ENCODE measurements at regions not wholly inside any gene's neighbourhood (a gene's known extent, or its start where the extent isn't known, plus 50 kb on each side); places are given as distances from the start of the nearest gene placed in this dataset.

DNA sequence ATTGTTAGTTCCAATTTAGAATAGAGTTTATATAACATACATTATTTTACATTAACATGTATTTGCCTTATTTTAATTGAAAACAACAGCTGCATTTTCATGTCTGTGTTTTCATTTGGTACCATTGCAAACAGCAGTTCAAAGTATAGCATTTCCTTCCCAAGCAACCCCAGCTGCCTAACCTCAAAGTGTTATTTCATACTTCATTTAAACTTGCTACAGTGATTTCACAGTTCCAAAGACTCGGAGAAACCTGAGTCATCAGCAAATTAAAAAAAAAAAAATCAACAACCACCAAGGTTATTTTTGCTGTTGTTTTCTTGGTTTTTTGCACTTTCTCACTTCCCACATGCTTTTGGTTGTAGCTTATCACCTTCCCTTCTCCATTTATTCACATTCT is 236.5 kb upstream of the SPHKAP start:
- Histone ChIP-seq H3K4me3 (ENCODE audit: low read length) (no peak overlapping the region), H3K9me3 (ENCODE audit: control insufficient read depth in 1 of 2, insufficient read depth in 1 of 2, low read length in 2 of 2) (no peaks in the 10 kb centered on the region), H3K27ac (ENCODE audit: low read depth in 1 of 2, low read length in 2 of 2) (no peak overlapping the region), H3K27me3 (ENCODE audit: control insufficient read depth in 1 of 2, insufficient read depth in 2 of 2, low read length in 2 of 2) (no peaks in the 10 kb centered on the region), H3K4me1 (ENCODE audit: insufficient read depth, low read length) (no peaks in the 10 kb centered on the region), H3K36me3 (ENCODE audit: insufficient read depth, low read length) (no peaks in the 10 kb centered on the region)
- intact Hi-C loops (cut with DNase I, micrococcal nuclease), result no loop called here
- POLR2A ChIA-PET, result no interaction called here
- Mint-ChIP-seq H3K4me1 (ENCODE audit: low read depth) (no peaks in the 10 kb centered on the region), H3K9me3 (peaks cover 2% of the 10 kb centered on the region), H3K27ac (no peak overlapping the region), H3K36me3 (ENCODE audit: low read depth) (no peaks in the 10 kb centered on the region), H3K4me3 (no peak overlapping the region), H3K27me3 (no peaks in the 10 kb centered on the region)
- no peak for DNase-seq
- TF ChIP-seq, protein P1, sequence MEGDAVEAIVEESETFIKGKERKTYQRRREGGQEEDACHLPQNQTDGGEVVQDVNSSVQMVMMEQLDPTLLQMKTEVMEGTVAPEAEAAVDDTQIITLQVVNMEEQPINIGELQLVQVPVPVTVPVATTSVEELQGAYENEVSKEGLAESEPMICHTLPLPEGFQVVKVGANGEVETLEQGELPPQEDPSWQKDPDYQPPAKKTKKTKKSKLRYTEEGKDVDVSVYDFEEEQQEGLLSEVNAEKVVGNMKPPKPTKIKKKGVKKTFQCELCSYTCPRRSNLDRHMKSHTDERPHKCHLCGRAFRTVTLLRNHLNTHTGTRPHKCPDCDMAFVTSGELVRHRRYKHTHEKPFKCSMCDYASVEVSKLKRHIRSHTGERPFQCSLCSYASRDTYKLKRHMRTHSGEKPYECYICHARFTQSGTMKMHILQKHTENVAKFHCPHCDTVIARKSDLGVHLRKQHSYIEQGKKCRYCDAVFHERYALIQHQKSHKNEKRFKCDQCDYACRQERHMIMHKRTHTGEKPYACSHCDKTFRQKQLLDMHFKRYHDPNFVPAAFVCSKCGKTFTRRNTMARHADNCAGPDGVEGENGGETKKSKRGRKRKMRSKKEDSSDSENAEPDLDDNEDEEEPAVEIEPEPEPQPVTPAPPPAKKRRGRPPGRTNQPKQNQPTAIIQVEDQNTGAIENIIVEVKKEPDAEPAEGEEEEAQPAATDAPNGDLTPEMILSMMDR (IDR thresholded peaks at IDR 0.05), result no peak
- CTCF ChIA-PET, result no interaction called here
- no peak for ATAC-seq (ENCODE audit: poor library complexity)

DNA sequence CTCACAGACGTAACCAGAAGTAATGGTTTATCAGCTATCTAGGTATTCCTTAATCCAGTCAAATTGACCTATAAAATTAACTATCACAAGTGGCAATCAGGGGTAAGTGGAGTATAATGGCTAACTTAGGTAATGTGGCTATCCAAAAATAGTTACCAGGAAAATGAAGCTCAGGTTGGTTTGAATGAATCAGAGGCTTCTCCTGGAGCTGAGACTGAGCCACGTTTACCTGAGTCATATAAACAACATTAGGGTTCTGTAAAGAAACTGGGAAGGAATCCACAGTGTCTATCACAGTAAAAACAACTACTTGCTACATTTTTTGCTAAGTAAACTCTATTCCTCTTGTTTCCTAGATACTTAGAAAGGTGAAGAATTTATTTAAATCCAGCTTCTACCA is 236.0 kb upstream of the SPHKAP start:
- Histone ChIP-seq H3K27ac (ENCODE audit: low read depth in 1 of 2, low read length in 2 of 2) (no peak overlapping the region), H3K4me3 (ENCODE audit: low read length) (no peak overlapping the region), H3K36me3 (ENCODE audit: insufficient read depth, low read length) (no peaks in the 10 kb centered on the region), H3K27me3 (ENCODE audit: control insufficient read depth in 1 of 2, insufficient read depth in 2 of 2, low read length in 2 of 2) (no peaks in the 10 kb centered on the region), H3K9me3 (ENCODE audit: control insufficient read depth in 1 of 2, insufficient read depth in 1 of 2, low read length in 2 of 2) (no peaks in the 10 kb centered on the region), H3K4me1 (ENCODE audit: insufficient read depth, low read length) (no peaks in the 10 kb centered on the region)
- Mint-ChIP-seq H3K4me1 (ENCODE audit: low read depth) (no peaks in the 10 kb centered on the region), H3K9me3 (peaks cover 2% of the 10 kb centered on the region), H3K4me3 (no peak overlapping the region), H3K27me3 (no peaks in the 10 kb centered on the region), H3K36me3 (ENCODE audit: low read depth) (no peaks in the 10 kb centered on the region), H3K27ac (no peak overlapping the region)
- no peak for DNase-seq
- ChIA-PET CTCF (interaction anchor here (0.6 kb wide), 1 partner anchor 28 kb away, joined by 3 read pairs; no protein-coding TSS in a partner anchor), POLR2A (no interaction called here)
- no peak for ATAC-seq (ENCODE audit: poor library complexity)
- intact Hi-C loops (cut with DNase I, micrococcal nuclease), result no loop called here
- TF ChIP-seq, protein P1 (IDR thresholded peaks at IDR 0.05), result no peak

DNA sequence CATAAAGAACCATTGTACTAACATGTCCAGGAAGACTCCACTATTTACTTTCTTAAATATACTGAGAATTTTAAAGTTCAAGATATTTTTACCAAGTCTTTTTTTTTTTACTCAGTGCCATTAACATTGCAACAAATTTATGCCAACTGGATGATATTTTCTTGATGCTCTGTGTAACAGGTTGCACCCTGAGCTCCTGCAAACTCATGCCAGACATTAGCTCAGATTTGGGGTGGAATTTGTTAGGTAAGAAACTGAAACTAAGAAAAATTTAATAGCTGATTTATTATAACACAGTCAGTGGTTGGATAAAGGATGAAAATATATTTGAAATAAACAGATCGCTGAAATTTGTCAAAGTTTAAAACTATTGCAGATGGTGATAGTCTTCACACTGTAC is 228.6 kb upstream of the SPHKAP start:
- CTCF ChIA-PET, result no interaction called here
- H3K27me3 ChIP-seq (ENCODE audit: control insufficient read depth in 1 of 2, insufficient read depth in 2 of 2, low read length in 2 of 2), result no peaks in the 10 kb centered on the region
- no peaks in the 10 kb centered on the region for H3K36me3 Mint-ChIP-seq (ENCODE audit: low read depth)

More for the DNA sequence above, 228.6 kb upstream of the SPHKAP start:
- ATAC-seq (ENCODE audit: poor library complexity) (no peak), DNase-seq (no peak)
- no peaks in the 10 kb centered on the region for H3K4me1 ChIP-seq (ENCODE audit: insufficient read depth, low read length)
- H3K27ac ChIP-seq (ENCODE audit: low read depth in 1 of 2, low read length in 2 of 2), result no peak overlapping the region
- no peaks in the 10 kb centered on the region for H3K9me3 ChIP-seq (ENCODE audit: control insufficient read depth in 1 of 2, insufficient read depth in 1 of 2, low read length in 2 of 2)
- no peaks in the 10 kb centered on the region for H3K27me3 Mint-ChIP-seq
- no peaks in the 10 kb centered on the region for H3K4me1 Mint-ChIP-seq (ENCODE audit: low read depth)
- no peak overlapping the region for H3K4me3 Mint-ChIP-seq
- intact Hi-C loops (cut with DNase I, micrococcal nuclease), result no loop called here
- POLR2A ChIA-PET, result no interaction called here
- H3K9me3 Mint-ChIP-seq, result no peaks in the 10 kb centered on the region
- TF ChIP-seq, protein P1 (IDR thresholded peaks at IDR 0.05), result no peak
- H3K36me3 ChIP-seq (ENCODE audit: insufficient read depth, low read length), result no peaks in the 10 kb centered on the region
- no peak overlapping the region for H3K4me3 ChIP-seq (ENCODE audit: low read length)
- H3K27ac Mint-ChIP-seq, result no peak overlapping the region

Data from CD4-positive, alpha-beta T cell (primary cell).